ENCODE measurements at regions not wholly inside any gene's neighbourhood (a gene's known extent, or its start where the extent isn't known, plus 50 kb on each side); places are given as distances from the start of the nearest gene placed in this dataset.

GRCh38 chr16:52906281-52906680 is 146.4 kb downstream of the CHD9NB start:
- Histone ChIP-seq H2BK5ac (ENCODE audit: low read depth, low read length) (no peak overlapping the region), H3K4me2 (ENCODE audit: insufficient read depth in 1 of 2, low read depth in 2 of 2, low read length in 2 of 2) (no peak overlapping the region), H3K79me1 (ENCODE audit: low read depth, low read length) (no peaks in the 10 kb centered on the region), H4K8ac (ENCODE audit: extremely low read depth, insufficient read depth, low read length) (no peak overlapping the region), H3K79me2 (ENCODE audit: control insufficient read depth in 1 of 2, insufficient read depth in 2 of 2, low read length in 2 of 2) (no peaks in the 10 kb centered on the region), H4K20me1 (replicated peaks in 1 of 2; ENCODE audit: control insufficient read depth in 1 of 2, insufficient read depth in 2 of 2, low read length in 2 of 2) (no peaks in the 10 kb centered on the region), H2BK20ac (ENCODE audit: low read length) (no peak overlapping the region), H3K4me3 (ENCODE audit: extremely low read depth in 1 of 4, insufficient read depth in 2 of 4, low read depth in 3 of 4, low read length in 4 of 4) (no peak overlapping the region), H4K5ac (ENCODE audit: insufficient read length, low read depth, low read length) (no peak overlapping the region), H2BK120ac (replicated peaks; ENCODE audit: low read depth, low read length) (no peak overlapping the region), H3K23ac (ENCODE audit: insufficient read length) (no peak overlapping the region), H3K14ac (ENCODE audit: insufficient read length) (no peak overlapping the region), H3K4ac (replicated peaks; ENCODE audit: insufficient read length, low read depth, low read length) (no peak overlapping the region), H3K27me3 (replicated peaks in 1 of 4; ENCODE audit: control insufficient read depth in 3 of 4, extremely low read depth in 1 of 4, insufficient read depth in 3 of 4, low read length in 3 of 4) (no peaks in the 10 kb centered on the region), H3K9ac (replicated peaks in 1 of 4; ENCODE audit: extremely low read depth in 1 of 4, low read depth in 3 of 4, low read length in 3 of 4) (no peak overlapping the region), H3K36me3 (ENCODE audit: control insufficient read depth in 2 of 4, insufficient read depth in 4 of 4, low read length in 3 of 4) (no peaks in the 10 kb centered on the region), H2BK15ac (ENCODE audit: low read length) (no peak overlapping the region), H2BK12ac (ENCODE audit: low read depth, low read length) (no peak overlapping the region), H3K18ac (ENCODE audit: extremely low read depth, low read length) (no peak overlapping the region), H3K27ac (ENCODE audit: low read depth, low read length) (no peak overlapping the region), H2AK5ac (ENCODE audit: low read depth, low read length) (no peak overlapping the region), H3K23me2 (ENCODE audit: low read depth, low read length) (no peaks in the 10 kb centered on the region), H3K9me3 (ENCODE audit: insufficient read depth in 2 of 2, low read depth in 1 of 2, low read length in 1 of 2) (no peaks in the 10 kb centered on the region), H3K56ac (replicated peaks; ENCODE audit: insufficient read length, low read depth, low read length) (no peak overlapping the region), H4K91ac (replicated peaks; ENCODE audit: insufficient read length, low read length) (no peak overlapping the region), H2AFZ (ENCODE audit: low read length) (no peak overlapping the region), H3K4me1 (replicated peaks in 1 of 4; ENCODE audit: control insufficient read depth in 3 of 4, insufficient read depth in 4 of 4, low read length in 3 of 4) (no peaks in the 10 kb centered on the region)
- POLR2A ChIA-PET (ENCODE audit: partially characterized antibody), result no interaction called here
- WGBS, 2 experiments (ENCODE audit: extremely low coverage in 1 of 2, insufficient coverage in 1 of 2, insufficient read length in 1 of 2, insufficient replicate concordance in 2 of 2, low coverage in 1 of 2, low lambda C conversion rate in 2 of 2, missing lambda C conversion rate in 1 of 2), result 77% methylated on average over 3 of the region's 3 CpGs; no CpG with 5 or more reads in 1 of the 2 experiments
- no peak for DNase-seq (ENCODE audit: low read depth in 1 of 2, low spot score in 2 of 2)
- TF ChIP-seq POU5F1 (IDR thresholded peaks at IDR 0.05; ENCODE audit: low read depth, low read length), result no peak
- no peak for TF ChIP-seq TBP (IDR thresholded peaks at IDR 0.05; ENCODE audit: low read depth, low read length)
- no peak for TF ChIP-seq BCL11A (IDR thresholded peaks at IDR 0.05; ENCODE audit: low read depth in 2 of 2, low read length in 2 of 2)
- no peak for TF ChIP-seq PHF8 (conservative IDR thresholded peaks at IDR 0.05; ENCODE audit: low read depth, low read length)
- TF ChIP-seq ASH2L (IDR thresholded peaks at IDR 0.05; ENCODE audit: low read length), result no peak
- TF ChIP-seq TCF12 (IDR thresholded peaks at IDR 0.05; ENCODE audit: low read depth, low read length), result no peak
- TF ChIP-seq SP4 (IDR thresholded peaks at IDR 0.05; ENCODE audit: low read length), result no peak
- no peak for TF ChIP-seq EZH2 (IDR thresholded peaks at IDR 0.05; ENCODE audit: low read depth, low read length, severe bottlenecking)
- no peak for TF ChIP-seq TAF1 (IDR thresholded peaks at IDR 0.05; ENCODE audit: low read depth, low read length)
- no peak for TF ChIP-seq SRF (IDR thresholded peaks at IDR 0.05; ENCODE audit: low read depth, low read length)
- no peak for TF ChIP-seq EGR1 (IDR thresholded peaks at IDR 0.05; ENCODE audit: borderline replicate concordance, low read depth, low read length)
- TF ChIP-seq POLR2A (IDR thresholded peaks at IDR 0.05; ENCODE audit: control extremely low read depth in 1 of 2, low read depth in 2 of 2, low read length in 2 of 2), result no peak
- TF ChIP-seq NRF1 (IDR thresholded peaks at IDR 0.05; ENCODE audit: low read depth, low read length), result no peak
- TF ChIP-seq KDM1A (IDR thresholded peaks at IDR 0.05; ENCODE audit: borderline replicate concordance, low read length), result no peak
- TF ChIP-seq GTF2F1 (IDR thresholded peaks at IDR 0.05; ENCODE audit: borderline replicate concordance, low read depth, low read length), result no peak
- TF ChIP-seq SAP30 (IDR thresholded peaks at IDR 0.05; ENCODE audit: insufficient read depth, insufficient replicate concordance, low read length), result no peak
- TF ChIP-seq JUND (IDR thresholded peaks at IDR 0.05; ENCODE audit: low read length), result no peak
- no peak for TF ChIP-seq SP2 (IDR thresholded peaks at IDR 0.05; ENCODE audit: low read length)
- CTCF ChIA-PET (ENCODE audit: partially characterized antibody), result interaction anchor here (1.3 kb wide), 1 partner anchor 45 kb away, joined by 4 read pairs; no protein-coding TSS in a partner anchor
- FAIRE-seq, result no peak
